ENCODE measurements at regions not wholly inside any gene's neighbourhood (a gene's known extent, or its start where the extent isn't known, plus 50 kb on each side); places are given as distances from the start of the nearest gene placed in this dataset.

GRCh38 chr10:120372917-120373316 is 84.1 kb upstream of the PLPP4 start:
- in situ Hi-C loops (cut with HindIII; ENCODE audit: low pct_unique_long_range_greater_than_20kb, low sequenced_read_pairs) (no loop called here), intact Hi-C loops (cut with micrococcal nuclease; ENCODE audit: unreplicated experiment) (no loop called here)
- ATAC-seq = no peak
- H3K4me3 ChIP-seq (ENCODE audit: low read depth in 2 of 2, low read length in 2 of 2) = no peak overlapping the region
- BruUV-seq (replicated peaks) = no TSS peak
- no peaks in the 10 kb centered on the region for H3K36me3 ChIP-seq (ENCODE audit: control insufficient read depth, insufficient read depth, low read length)
- TF ChIP-seq REST (IDR thresholded peaks at IDR 0.05; ENCODE audit: insufficient read depth in 1 of 2, low read depth in 2 of 2, low read length in 1 of 2) = no peak
- TF ChIP-seq TCF7L2 (IDR thresholded peaks at IDR 0.05; ENCODE audit: low read depth, low read length) = no peak
- no peak for TF ChIP-seq SIN3A (IDR thresholded peaks at IDR 0.05; ENCODE audit: borderline replicate concordance, insufficient read depth, low read depth, low read length)
- TF ChIP-seq, protein P1, sequence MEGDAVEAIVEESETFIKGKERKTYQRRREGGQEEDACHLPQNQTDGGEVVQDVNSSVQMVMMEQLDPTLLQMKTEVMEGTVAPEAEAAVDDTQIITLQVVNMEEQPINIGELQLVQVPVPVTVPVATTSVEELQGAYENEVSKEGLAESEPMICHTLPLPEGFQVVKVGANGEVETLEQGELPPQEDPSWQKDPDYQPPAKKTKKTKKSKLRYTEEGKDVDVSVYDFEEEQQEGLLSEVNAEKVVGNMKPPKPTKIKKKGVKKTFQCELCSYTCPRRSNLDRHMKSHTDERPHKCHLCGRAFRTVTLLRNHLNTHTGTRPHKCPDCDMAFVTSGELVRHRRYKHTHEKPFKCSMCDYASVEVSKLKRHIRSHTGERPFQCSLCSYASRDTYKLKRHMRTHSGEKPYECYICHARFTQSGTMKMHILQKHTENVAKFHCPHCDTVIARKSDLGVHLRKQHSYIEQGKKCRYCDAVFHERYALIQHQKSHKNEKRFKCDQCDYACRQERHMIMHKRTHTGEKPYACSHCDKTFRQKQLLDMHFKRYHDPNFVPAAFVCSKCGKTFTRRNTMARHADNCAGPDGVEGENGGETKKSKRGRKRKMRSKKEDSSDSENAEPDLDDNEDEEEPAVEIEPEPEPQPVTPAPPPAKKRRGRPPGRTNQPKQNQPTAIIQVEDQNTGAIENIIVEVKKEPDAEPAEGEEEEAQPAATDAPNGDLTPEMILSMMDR (IDR thresholded peaks at IDR 0.05) = no peak
- no peak for TF ChIP-seq POLR2AphosphoS5 (IDR thresholded peaks at IDR 0.05; ENCODE audit: low read depth, low read length)
- peaks cover 10% of the 10 kb centered on the region for H3K27me3 ChIP-seq (ENCODE audit: control insufficient read depth, insufficient read depth, low read length)
- POLR2A ChIA-PET = no interaction called here
- CTCF ChIA-PET = no interaction called here
- DNase-seq (ENCODE audit: low read depth, low spot score) = no peak
- H3K27ac ChIP-seq (ENCODE audit: low read length) = no peak overlapping the region
- H3K9me3 ChIP-seq (ENCODE audit: control insufficient read depth, insufficient read depth, low read depth, low read length) = no peaks in the 10 kb centered on the region
- H3K4me1 ChIP-seq (ENCODE audit: control insufficient read depth, insufficient read depth, low read length) = no peaks in the 10 kb centered on the region

DNA sequence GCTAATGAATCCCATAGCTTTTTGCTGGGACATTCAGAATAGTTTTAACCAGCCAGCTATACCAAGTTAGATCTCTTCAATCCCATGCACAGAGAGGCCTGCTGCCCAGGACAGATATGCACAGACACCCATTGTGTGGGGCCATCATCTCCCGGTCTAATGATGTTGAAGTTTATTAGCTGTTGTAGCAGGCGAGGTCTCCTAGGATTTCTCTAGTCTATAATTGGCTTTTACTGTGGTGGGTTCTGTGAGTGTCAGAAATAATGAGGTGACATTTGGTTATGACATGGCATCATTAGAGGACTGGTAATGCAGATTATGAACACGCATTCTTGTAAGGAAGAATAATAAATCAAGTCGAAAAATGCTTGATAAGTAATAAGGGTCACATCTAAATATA is 81.4 kb upstream of the PLPP4 start:
- ATAC-seq (no peak), DNase-seq (ENCODE audit: low read depth, low spot score) (no peak)
- no TSS peak for BruUV-seq (replicated peaks)
- H3K4me1 ChIP-seq (ENCODE audit: control insufficient read depth, insufficient read depth, low read length) = no peaks in the 10 kb centered on the region
- TF ChIP-seq REST (IDR thresholded peaks at IDR 0.05; ENCODE audit: insufficient read depth in 1 of 2, low read depth in 2 of 2, low read length in 1 of 2) (no peak), TCF7L2 (IDR thresholded peaks at IDR 0.05; ENCODE audit: low read depth, low read length) (no peak), SIN3A (IDR thresholded peaks at IDR 0.05; ENCODE audit: borderline replicate concordance, insufficient read depth, low read depth, low read length) (no peak), POLR2AphosphoS5 (IDR thresholded peaks at IDR 0.05; ENCODE audit: low read depth, low read length) (no peak)
- TF ChIP-seq, protein P1 (IDR thresholded peaks at IDR 0.05) = no peak
- H3K27ac ChIP-seq (ENCODE audit: low read length) = no peak overlapping the region
- in situ Hi-C loops (cut with HindIII; ENCODE audit: low pct_unique_long_range_greater_than_20kb, low sequenced_read_pairs) = no loop called here
- H3K9me3 ChIP-seq (ENCODE audit: control insufficient read depth, insufficient read depth, low read depth, low read length) = no peaks in the 10 kb centered on the region
- ChIA-PET POLR2A (no interaction called here), CTCF (no interaction called here)
- H3K36me3 ChIP-seq (ENCODE audit: control insufficient read depth, insufficient read depth, low read length) = no peaks in the 10 kb centered on the region
- intact Hi-C loops (cut with micrococcal nuclease; ENCODE audit: unreplicated experiment) = no loop called here
- no peak overlapping the region for H3K4me3 ChIP-seq (ENCODE audit: low read depth in 2 of 2, low read length in 2 of 2)
- peaks cover 2% of the 10 kb centered on the region for H3K27me3 ChIP-seq (ENCODE audit: control insufficient read depth, insufficient read depth, low read length)
